HG02623 (cell line): ENCODE measurements at regions not wholly inside any gene's neighbourhood (a gene's known extent, or its start where the extent isn't known, plus 50 kb on each side); places are given as distances from the start of the nearest gene placed in this dataset.

ENCODE experiments used
- ATAC-seq: cut with Tn5 transposase; IDR thresholded peaks from one replicate; pipeline ENCODE4 v1.9.1; 2021; ENCODE audit warnings: moderate library complexity; ENCODE audit not compliant: unreplicated experiment

GRCh38 chr2:67851956-67852824 lies 210.6 kb downstream of the C1D start:
- no peak for ATAC-seq

GRCh38 chr2:67854103-67854743 lies 208.6 kb downstream of the C1D start:
- no peak for ATAC-seq

GRCh38 chr2:67854798-67855197 lies 208.0 kb downstream of the C1D start:
- ATAC-seq: no peak

DNA sequence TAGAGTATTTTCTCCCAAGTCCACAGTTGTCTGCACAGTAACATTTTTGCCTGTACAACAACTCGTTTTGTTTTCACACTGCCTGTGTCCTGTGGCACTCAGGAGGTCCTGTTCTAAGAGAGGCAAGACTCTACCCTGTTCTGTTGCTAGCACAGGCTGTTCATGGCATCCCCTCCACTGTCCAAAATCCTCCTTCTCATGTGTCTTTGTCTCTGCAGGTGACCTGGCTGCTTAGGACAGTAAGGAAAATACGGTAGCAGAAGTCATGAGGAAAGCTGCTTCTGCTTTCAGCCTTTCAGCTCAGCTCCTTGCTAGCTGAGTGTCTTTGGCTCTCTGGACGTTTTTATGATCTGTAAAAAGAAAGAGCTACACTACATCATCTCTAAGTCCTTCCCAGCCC lies 205.9 kb downstream of the C1D start:
- no peak for ATAC-seq

DNA sequence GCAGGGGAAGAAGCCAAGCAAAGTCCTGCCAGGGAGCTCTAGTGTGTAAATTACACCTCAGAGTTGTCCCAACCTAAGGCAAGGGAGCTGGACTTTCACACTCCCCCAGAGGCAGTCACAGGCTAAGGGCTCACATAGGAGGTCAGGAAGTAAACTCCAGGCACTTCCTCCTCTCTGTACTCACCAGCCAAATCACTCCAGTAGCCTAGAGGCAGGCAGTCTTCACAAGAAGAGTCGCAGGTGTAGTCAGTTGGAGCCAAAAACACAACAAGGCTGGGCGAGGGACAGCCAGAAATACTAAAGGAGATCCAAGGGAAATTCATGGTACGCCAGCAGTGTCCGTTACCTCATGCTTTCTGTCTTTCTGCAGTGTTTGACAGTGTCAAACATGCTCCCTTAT lies 205.0 kb downstream of the C1D start:
- no peak for ATAC-seq

DNA sequence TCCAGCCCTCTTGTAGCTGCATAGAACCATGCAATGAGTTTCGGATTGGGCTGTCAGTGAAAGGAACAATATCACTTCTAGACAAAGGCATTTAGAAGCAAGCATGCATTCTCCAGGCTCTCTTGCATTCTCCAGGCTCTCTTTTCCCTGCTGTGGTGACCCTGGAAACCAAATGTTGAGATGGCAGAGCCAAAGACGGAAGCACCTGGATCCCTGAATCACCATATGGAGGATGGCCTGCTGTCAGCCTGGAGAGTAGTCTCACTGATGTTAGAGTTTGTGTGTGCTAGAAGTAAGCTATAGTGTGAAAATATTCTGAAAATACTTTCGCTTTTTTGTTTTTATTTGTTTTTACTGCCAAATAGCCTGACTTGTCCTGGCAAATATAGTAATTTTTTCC lies 203.9 kb downstream of the C1D start:
- no peak for ATAC-seq

GRCh38 chr2:67865917-67866316 lies 196.9 kb downstream of the C1D start:
- no peak for ATAC-seq

DNA sequence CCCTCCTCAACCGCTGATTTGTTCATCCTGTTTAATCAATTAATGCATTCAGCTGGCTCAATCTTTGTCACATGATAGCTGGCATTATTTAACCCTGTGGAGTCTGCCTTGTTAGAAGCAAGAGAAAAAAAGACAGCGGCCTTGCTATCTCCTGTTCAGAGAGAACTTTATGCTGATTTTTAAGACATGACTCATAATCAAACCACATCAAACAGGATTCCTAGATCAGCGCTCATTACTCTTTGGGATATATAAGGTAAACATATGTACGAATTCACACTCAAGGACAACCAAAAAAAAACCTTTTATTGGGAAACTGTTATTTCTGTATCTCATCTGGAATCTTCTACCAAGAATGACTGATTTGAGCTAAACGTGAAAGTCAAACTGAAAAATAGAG lies 195.1 kb downstream of the C1D start:
- no peak for ATAC-seq

GRCh38 chr2:67871686-67872412 lies 191.0 kb downstream of the C1D start:
- no peak for ATAC-seq

- no peak for ATAC-seq
Measured at GRCh38 chr2:67872481-67872880, 190.3 kb downstream of the C1D start.

DNA sequence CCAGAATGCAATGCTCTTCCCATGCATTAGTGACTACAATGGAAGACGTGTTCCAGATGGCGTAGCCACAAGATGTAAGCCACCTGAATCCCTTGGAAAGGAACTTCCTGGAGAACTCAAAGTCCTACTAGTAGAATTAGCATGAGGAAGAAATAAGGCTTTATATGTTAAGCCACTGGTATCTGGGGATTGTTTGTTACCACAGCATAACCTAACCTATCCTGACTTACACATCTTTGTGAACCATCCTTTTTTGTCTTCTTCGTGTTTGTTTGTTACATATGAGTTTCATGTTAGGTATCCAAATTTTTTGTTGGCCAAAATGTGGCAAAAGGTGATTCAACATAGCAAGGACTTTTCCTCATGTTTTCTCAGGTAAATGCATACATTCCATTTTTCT lies 188.9 kb downstream of the C1D start:
- ATAC-seq: no peak

- no peak for ATAC-seq
Measured at GRCh38 chr2:67876176-67876575, 186.6 kb downstream of the C1D start.

GRCh38 chr2:67877301-67877700 lies 185.5 kb downstream of the C1D start:
- ATAC-seq: no peak

- no peak for ATAC-seq
Measured at GRCh38 chr2:67878743-67879142, 184.1 kb downstream of the C1D start.

DNA sequence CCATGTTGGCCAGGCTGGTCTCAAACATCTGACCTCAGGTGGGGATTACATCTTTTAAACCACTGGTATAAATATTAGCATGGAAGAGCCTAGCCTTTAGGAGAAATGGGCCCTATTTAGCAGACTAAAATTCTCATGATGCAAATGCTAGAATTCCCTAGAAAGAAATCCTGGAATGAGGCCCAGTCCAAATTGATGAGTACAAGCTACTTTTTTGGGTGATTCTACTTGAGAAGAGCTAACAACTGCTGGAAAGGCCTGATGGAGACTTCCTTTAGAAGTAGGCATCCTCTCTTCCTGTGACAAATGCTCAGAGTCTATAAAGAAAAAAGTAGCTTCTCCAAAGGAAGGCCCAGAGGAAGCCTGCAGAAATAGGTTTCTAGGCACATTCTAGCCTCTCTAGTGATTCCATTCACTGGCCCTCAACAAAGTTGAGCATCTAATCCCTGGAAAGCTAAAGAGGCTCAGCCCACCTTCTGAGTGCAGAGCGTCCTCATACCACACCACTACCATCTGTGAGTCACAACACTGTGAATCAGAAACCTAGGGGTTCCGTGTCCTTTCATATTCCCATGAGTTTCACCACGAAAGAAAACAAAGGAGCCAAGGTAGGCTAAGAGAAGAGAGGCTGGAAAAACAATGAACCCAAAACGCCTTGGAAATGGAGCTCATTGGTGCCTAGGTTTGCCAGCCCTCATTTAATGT lies 183.1 kb downstream of the C1D start:
- ATAC-seq: no peak

- ATAC-seq: no peak
Measured at GRCh38 chr2:67880291-67880761, 182.5 kb downstream of the C1D start.

DNA sequence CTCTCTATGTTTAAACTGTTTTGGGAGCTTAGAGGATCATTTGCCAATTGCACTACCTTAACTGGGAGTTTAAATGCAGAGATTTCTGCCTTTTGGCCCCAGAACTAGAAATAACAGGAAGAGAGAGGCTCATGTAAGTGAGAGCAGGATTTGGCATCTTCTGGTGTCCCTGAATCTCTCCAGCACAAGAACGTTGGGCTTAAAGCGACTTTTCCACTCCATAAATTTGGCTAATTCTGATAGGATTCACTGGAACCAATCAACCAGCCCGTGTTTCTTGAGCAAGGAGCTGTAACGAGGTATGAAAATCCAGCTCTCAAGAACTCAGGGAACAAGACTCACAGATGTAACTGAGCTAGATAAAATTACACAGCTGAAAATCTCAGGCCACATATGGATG lies 181.0 kb downstream of the C1D start:
- ATAC-seq: no peak

DNA sequence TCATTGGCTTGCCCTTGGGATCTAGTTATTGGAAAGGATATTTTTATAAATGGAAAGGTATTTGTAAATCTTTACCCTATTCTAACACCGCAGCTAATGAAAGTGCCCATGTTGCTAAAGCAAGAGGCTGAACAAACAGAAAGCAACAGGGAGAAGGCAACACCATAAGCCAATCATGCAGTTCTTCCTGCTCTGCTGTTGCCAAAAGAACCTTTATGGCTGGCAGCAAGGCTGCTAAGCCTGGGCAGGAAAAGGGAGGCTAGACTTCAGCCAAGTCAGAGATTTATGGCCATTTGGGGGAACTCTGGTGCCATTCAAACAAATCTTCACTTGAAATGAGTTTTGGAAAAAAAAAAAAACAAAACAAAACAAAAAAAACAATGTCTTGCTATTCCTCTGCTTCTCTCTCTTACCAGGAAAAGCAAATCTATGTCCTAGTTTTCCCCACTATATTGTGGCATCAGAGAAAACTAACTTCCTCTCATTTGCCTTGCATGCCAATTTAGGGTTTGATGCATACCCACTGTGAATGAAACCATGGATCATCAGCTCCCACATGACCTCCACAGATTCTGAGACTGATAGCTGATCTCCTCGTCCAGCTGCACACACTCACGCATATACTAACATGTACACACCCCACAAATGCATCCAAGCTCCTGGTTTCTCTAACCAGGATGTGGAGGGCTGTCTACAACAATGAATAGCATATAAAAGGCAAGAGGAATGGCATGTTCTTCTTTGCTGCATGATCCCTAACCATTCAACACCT lies 179.3 kb downstream of the C1D start:
- ATAC-seq: no peak

- ATAC-seq: no peak
Measured at GRCh38 chr2:67888351-67889005, 174.3 kb downstream of the C1D start.

GRCh38 chr2:67889056-67889455 lies 173.7 kb downstream of the C1D start:
- ATAC-seq: no peak
